ENCODE measurements at regions not wholly inside any gene's neighbourhood (a gene's known extent, or its start where the extent isn't known, plus 50 kb on each side); places are given as distances from the start of the nearest gene placed in this dataset.

GRCh38 chr12:42853370-42854140 is 264.0 kb upstream of the PRICKLE1 start:
- DNase-seq (ENCODE audit: low read depth) = no peak
- H3K4me3 ChIP-seq (ENCODE audit: low read length) = no peak overlapping the region
- TF ChIP-seq, protein P1, sequence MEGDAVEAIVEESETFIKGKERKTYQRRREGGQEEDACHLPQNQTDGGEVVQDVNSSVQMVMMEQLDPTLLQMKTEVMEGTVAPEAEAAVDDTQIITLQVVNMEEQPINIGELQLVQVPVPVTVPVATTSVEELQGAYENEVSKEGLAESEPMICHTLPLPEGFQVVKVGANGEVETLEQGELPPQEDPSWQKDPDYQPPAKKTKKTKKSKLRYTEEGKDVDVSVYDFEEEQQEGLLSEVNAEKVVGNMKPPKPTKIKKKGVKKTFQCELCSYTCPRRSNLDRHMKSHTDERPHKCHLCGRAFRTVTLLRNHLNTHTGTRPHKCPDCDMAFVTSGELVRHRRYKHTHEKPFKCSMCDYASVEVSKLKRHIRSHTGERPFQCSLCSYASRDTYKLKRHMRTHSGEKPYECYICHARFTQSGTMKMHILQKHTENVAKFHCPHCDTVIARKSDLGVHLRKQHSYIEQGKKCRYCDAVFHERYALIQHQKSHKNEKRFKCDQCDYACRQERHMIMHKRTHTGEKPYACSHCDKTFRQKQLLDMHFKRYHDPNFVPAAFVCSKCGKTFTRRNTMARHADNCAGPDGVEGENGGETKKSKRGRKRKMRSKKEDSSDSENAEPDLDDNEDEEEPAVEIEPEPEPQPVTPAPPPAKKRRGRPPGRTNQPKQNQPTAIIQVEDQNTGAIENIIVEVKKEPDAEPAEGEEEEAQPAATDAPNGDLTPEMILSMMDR (conservative IDR thresholded peaks at IDR 0.05; ENCODE audit: low read length) = no peak

DNA sequence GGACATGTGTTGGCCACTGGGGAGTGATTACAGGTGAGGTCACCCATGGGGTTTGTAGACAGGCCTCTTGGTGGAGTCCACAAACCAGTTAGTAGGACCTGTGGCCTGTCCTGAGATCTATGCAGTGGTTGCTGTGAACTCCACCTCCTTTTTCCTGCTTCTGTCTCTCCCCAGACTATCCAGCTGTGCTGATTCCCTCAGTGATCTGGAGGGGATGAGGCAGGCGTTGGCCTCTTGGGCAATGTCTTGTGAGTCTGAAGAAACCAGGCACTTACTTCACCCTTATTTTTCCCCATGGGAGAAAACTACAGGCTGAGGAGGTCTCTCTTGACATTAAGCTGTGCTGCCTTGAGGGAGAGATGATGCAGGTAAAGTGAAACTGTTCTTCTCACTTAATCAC is 257.2 kb upstream of the PRICKLE1 start:
- peak; percentile 1 for DNase-seq (ENCODE audit: low read depth)
- TF ChIP-seq, protein P1 (conservative IDR thresholded peaks at IDR 0.05; ENCODE audit: low read length) = no peak
- no peak overlapping the region for H3K4me3 ChIP-seq (ENCODE audit: low read length)

GRCh38 chr12:42834062-42834461 is 244.5 kb upstream of the PRICKLE1 start:
- DNase-seq (ENCODE audit: low read depth) = no peak
- no peak overlapping the region for H3K4me3 ChIP-seq (ENCODE audit: low read length)
- TF ChIP-seq, protein P1 (conservative IDR thresholded peaks at IDR 0.05; ENCODE audit: low read length) = no peak

DNA sequence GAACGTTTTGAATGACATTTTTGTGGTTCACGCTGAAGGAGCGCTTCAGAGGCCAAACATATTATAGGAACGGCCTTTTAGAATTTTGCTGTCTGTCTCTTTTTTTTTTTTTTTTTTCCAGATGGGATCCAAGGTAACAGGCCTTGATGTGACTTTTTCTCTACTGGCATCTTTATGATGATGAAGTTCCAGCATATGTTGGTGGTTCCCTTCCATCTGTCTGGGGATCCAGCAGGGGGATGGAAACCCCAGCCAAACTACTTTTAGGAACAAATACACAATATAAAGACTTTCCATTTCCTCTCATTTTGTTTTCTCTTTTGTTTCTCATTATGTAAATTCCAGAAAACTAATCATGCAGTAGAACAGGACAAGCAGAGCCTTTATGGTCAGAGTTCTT is 239.3 kb upstream of the PRICKLE1 start:
- H3K4me3 ChIP-seq (ENCODE audit: low read length) = no peak overlapping the region
- DNase-seq (ENCODE audit: low read depth) = no peak
- TF ChIP-seq, protein P1 (conservative IDR thresholded peaks at IDR 0.05; ENCODE audit: low read length) = no peak

DNA sequence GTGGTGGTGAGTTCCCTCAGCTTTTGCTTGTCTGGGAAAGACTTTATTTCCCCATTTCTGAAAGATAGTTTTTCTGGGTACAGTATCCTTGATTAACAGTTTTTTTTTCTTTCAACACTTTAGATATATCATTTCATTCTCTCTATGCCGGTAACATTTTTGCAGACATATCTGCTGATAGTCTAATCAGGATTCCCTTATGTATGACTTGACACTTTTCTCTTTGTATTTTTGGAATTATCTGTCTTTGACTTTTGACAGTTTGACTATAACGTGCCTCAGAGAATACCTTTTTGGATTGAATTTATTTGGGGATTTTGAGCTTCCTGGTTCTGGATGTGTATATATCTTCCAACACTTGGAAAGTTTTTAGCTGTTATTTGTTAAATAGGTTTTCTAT is 234.8 kb upstream of the PRICKLE1 start:
- DNase-seq (ENCODE audit: low read depth) = no peak
- no peak overlapping the region for H3K4me3 ChIP-seq (ENCODE audit: low read length)
- TF ChIP-seq, protein P1 (conservative IDR thresholded peaks at IDR 0.05; ENCODE audit: low read length) = no peak

GRCh38 chr12:42823679-42824078 is 234.1 kb upstream of the PRICKLE1 start:
- no peak overlapping the region for H3K4me3 ChIP-seq (ENCODE audit: low read length)
- TF ChIP-seq, protein P1 (conservative IDR thresholded peaks at IDR 0.05; ENCODE audit: low read length) = no peak
- DNase-seq (ENCODE audit: low read depth) = no peak

DNA sequence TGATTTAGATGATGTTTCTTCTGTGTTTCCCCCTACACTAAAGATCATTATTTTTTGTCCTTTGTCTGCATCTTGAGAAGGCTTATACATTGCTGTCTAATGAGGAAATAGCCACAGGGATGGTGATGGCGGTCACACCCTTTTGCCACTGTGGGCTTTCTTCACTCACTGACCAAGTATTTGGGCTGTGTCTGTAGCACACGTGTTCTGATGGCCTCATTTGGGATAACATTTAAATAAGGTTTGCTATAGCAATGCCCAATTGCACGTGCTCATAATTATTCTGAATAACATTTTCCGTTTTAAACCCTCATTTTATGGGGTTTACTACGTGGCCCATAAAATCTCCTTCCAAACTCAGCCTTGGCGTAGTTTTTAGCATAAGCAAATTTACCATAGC is 230.3 kb upstream of the PRICKLE1 start:
- TF ChIP-seq, protein P1 (conservative IDR thresholded peaks at IDR 0.05; ENCODE audit: low read length) = no peak
- no peak overlapping the region for H3K4me3 ChIP-seq (ENCODE audit: low read length)
- DNase-seq (ENCODE audit: low read depth) = no peak

Data from AG10803 (cell line).